ENCODE measurements at regions not wholly inside any gene's neighbourhood (a gene's known extent, or its start where the extent isn't known, plus 50 kb on each side); places are given as distances from the start of the nearest gene placed in this dataset.

- no peak for DNase-seq
- no peak for TF ChIP-seq POLR2AphosphoS5 (IDR thresholded peaks at IDR 0.05)
- no peak for TF ChIP-seq POLR2A (IDR thresholded peaks at IDR 0.05)
- no peak for TF ChIP-seq CTCF (IDR thresholded peaks at IDR 0.05 in 8 of 11, conservative IDR thresholded peaks at IDR 0.05 in 3 of 11)
- Histone ChIP-seq H3K9me3 (no peaks in the 10 kb centered on the region), H3K27me3 (replicated peaks in 1 of 7) (no peaks in the 10 kb centered on the region), H3K4me3 (no peak overlapping the region), H3K4me1 (peaks cover 0 to 6% (median 0%) of the 10 kb centered on the region in 6 donors), H3K27ac (peak overlapping the region in 7 of 8 donors; percentile 10 to 62 (median 56)), H3K36me3 (no peaks in the 10 kb centered on the region)
- 86 to 93% (median 89%) methylated on average over 4 of the region's 4 CpGs for WGBS, 5 donors
- intact Hi-C loops (cut with DNase I; ENCODE audit: low total_unique reads): no loop called here
Measured at GRCh38 chr15:39173426-39173825, 407.5 kb upstream of the THBS1 start.

- Histone ChIP-seq H3K4me3 (no peak overlapping the region), H3K9me3 (no peaks in the 10 kb centered on the region), H3K36me3 (no peaks in the 10 kb centered on the region), H3K27me3 (replicated peaks in 1 of 7) (no peaks in the 10 kb centered on the region), H3K4me1 (peaks cover 0 to 6% (median 0%) of the 10 kb centered on the region in 6 donors), H3K27ac (no peak overlapping the region)
- 83 to 94% (median 90%) methylated on average over 1 of the region's 1 CpG for WGBS, 5 donors
- TF ChIP-seq POLR2A (IDR thresholded peaks at IDR 0.05) (no peak), POLR2AphosphoS5 (IDR thresholded peaks at IDR 0.05) (no peak), CTCF (IDR thresholded peaks at IDR 0.05 in 8 of 11, conservative IDR thresholded peaks at IDR 0.05 in 3 of 11) (no peak)
- DNase-seq: no peak
- intact Hi-C loops (cut with DNase I; ENCODE audit: low total_unique reads): no loop called here
Measured at GRCh38 chr15:39174332-39174731, 406.5 kb upstream of the THBS1 start.

GRCh38 chr15:39176030-39176429, 404.8 kb upstream of the THBS1 start:
- no peak for DNase-seq
- Histone ChIP-seq H3K4me1 (peaks cover 0 to 11% (median 0%) of the 10 kb centered on the region in 6 donors), H3K4me3 (no peak overlapping the region), H3K27me3 (replicated peaks in 1 of 7) (no peaks in the 10 kb centered on the region), H3K27ac (no peak overlapping the region), H3K36me3 (no peaks in the 10 kb centered on the region), H3K9me3 (no peaks in the 10 kb centered on the region)
- intact Hi-C loops (cut with DNase I; ENCODE audit: low total_unique reads): no loop called here
- TF ChIP-seq POLR2AphosphoS5 (IDR thresholded peaks at IDR 0.05) (no peak), CTCF (IDR thresholded peaks at IDR 0.05 in 8 of 11, conservative IDR thresholded peaks at IDR 0.05 in 3 of 11) (no peak), POLR2A (IDR thresholded peaks at IDR 0.05) (no peak)
- WGBS, 5 donors: 72 to 93% (median 85%) methylated on average over 3 of the region's 3 CpGs

GRCh38 chr15:39177561-39177960, 403.3 kb upstream of the THBS1 start:
- Histone ChIP-seq H3K27me3 (replicated peaks in 1 of 7) (no peaks in the 10 kb centered on the region), H3K36me3 (no peaks in the 10 kb centered on the region), H3K4me1 (peaks cover 0 to 14% (median 0%) of the 10 kb centered on the region in 6 donors), H3K9me3 (no peaks in the 10 kb centered on the region), H3K27ac (no peak overlapping the region), H3K4me3 (no peak overlapping the region)
- no peak for DNase-seq
- TF ChIP-seq POLR2AphosphoS5 (IDR thresholded peaks at IDR 0.05) (no peak), POLR2A (IDR thresholded peaks at IDR 0.05) (no peak), CTCF (IDR thresholded peaks at IDR 0.05 in 8 of 11, conservative IDR thresholded peaks at IDR 0.05 in 3 of 11) (no peak)
- 63 to 92% (median 83%) methylated on average over 4 of the region's 4 CpGs for WGBS, 5 donors
- intact Hi-C loops (cut with DNase I; ENCODE audit: low total_unique reads): no loop called here

Data from spleen (tissue), 11 donors.